OCI-LY7 (cell line): ENCODE measurements at regions not wholly inside any gene's neighbourhood (a gene's known extent, or its start where the extent isn't known, plus 50 kb on each side); places are given as distances from the start of the nearest gene placed in this dataset.

ENCODE experiments used
- CTCF ChIP-seq: fragments of 200-600 bp; sonication (generic); conservative IDR thresholded peaks from 2 replicates; pipeline ENCODE4 v1.5.1; 2014; ENCODE audit warnings: mild to moderate bottlenecking, antibody characterized with exemption, low read length, moderate library complexity, mixed read lengths
- EZH2phosphoT487 ChIP-seq: fragments of 200-600 bp; sonication (generic); IDR thresholded peaks from 2 replicates; pipeline ENCODE4 v1.6.1; 2018; ENCODE audit warnings: low read depth, borderline replicate concordance, mild to moderate bottlenecking, mixed run types, antibody characterized with exemption, low read length, moderate library complexity, mixed read lengths

GRCh38 chr20:48331518-48332286 is 496.1 kb downstream of the PREX1 start:
- TF ChIP-seq CTCF (no peak), EZH2phosphoT487 (no peak)
